Right atrium auricular region (tissue), 2 donors: ENCODE measurements at regions not wholly inside any gene's neighbourhood (a gene's known extent, or its start where the extent isn't known, plus 50 kb on each side); places are given as distances from the start of the nearest gene placed in this dataset.
"Not testable (repeated sequence)": the region's sequence is repeated elsewhere in the genome, so short reads cannot be mapped to it uniquely, and the experiment has no call there.

Experiments used
- DNase-seq: peaks from one replicate; pipeline ENCODE4 v3.0.0-alpha.2; 2019; ENCODE audit warnings: low spot score
- H3K27ac ChIP-seq, 2 donors: fragments of 200-600 bp; sonication (generic); 1 replicate in 1 of 2; 2 replicates in 1 of 2; pipeline ENCODE4 v1.5.1; 2016 to 2019
- H3K27me3 ChIP-seq, 2 donors: fragments of 200-600 bp; sonication (generic); one replicate each; pipeline versions ENCODE4 v1.5.1 to v1.6.0; 2017 to 2019
- H3K36me3 ChIP-seq: fragments of 200-600 bp; sonication (generic); one replicate; pipeline ENCODE4 v1.5.1; 2016
- H3K4me1 ChIP-seq, 2 donors: fragments of 200-600 bp; sonication (generic); one replicate each; pipeline versions ENCODE4 v1.5.1 to v1.6.0; 2017 to 2019
- H3K4me3 ChIP-seq, 2 donors: fragments of 200-600 bp; sonication (generic); 1 replicate in 1 of 2; 2 replicates in 1 of 2; pipeline ENCODE4 v1.5.1; 2017 to 2019; ENCODE audit warnings: mild to moderate bottlenecking in 1 of 2, moderate library complexity in 1 of 2
- H3K9me3 ChIP-seq, 2 donors: fragments of 200-600 bp; sonication (generic); one replicate each; pipeline ENCODE4 v1.5.1; 2019
- TF ChIP-seq, protein P1 (sequence below), 2 donors: fragments of 200-600 bp; sonication (generic); IDR thresholded peaks; one replicate each; pipeline ENCODE4 v1.5.1; 2019; ENCODE audit warnings: antibody characterized with exemption in 2 of 2

GRCh38 chr4:160562661-160563060 is 1459.8 kb downstream of the RAPGEF2 start:
- Histone ChIP-seq H3K36me3 (no peaks in the 10 kb centered on the region), H3K9me3 (no peaks in the 10 kb centered on the region), H3K27ac (no peak overlapping the region), H3K4me1 (no peaks in the 10 kb centered on the region), H3K4me3 (no peak overlapping the region), H3K27me3 (no peaks in the 10 kb centered on the region)
- TF ChIP-seq, protein P1, sequence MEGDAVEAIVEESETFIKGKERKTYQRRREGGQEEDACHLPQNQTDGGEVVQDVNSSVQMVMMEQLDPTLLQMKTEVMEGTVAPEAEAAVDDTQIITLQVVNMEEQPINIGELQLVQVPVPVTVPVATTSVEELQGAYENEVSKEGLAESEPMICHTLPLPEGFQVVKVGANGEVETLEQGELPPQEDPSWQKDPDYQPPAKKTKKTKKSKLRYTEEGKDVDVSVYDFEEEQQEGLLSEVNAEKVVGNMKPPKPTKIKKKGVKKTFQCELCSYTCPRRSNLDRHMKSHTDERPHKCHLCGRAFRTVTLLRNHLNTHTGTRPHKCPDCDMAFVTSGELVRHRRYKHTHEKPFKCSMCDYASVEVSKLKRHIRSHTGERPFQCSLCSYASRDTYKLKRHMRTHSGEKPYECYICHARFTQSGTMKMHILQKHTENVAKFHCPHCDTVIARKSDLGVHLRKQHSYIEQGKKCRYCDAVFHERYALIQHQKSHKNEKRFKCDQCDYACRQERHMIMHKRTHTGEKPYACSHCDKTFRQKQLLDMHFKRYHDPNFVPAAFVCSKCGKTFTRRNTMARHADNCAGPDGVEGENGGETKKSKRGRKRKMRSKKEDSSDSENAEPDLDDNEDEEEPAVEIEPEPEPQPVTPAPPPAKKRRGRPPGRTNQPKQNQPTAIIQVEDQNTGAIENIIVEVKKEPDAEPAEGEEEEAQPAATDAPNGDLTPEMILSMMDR (IDR thresholded peaks at IDR 0.05) = no peak
- no peak for DNase-seq

DNA sequence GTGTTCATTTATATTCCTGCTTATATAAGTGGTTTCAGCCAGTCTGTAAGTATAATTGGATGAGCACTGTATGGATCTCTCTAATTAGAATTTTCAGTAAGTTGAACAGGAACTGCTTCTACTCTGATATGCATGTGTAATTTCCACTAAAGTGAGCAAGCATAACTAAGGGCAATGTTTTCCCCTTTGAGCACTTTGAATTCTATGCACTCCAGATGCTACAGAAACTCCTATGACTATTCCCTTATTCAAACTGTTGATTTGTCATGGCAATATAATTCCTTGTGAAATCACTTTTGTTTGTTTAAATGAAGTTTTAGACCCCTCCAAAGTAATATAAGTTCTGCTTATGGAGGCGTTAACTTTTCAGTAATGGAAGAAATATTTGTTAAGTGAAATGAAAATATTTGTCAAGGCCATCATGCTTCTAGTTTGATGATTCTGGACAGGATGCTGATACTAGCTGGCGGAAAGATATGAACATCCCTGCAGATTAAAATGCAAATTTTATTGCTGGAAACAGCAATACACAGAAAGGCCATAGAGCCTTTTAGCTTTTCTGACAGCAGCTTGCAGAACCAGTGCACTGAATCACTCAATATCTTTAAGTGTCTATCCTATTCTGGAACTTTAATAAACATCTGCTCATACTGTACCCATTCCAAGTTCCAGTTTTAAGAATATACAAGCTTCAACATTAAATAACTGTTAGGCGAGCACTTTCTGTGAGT is 1460.8 kb downstream of the RAPGEF2 start:
- no peaks in the 10 kb centered on the region for H3K36me3 ChIP-seq
- no peak overlapping the region for H3K4me3 ChIP-seq
- no peaks in the 10 kb centered on the region for H3K27me3 ChIP-seq
- no peak for DNase-seq
- TF ChIP-seq, protein P1 (IDR thresholded peaks at IDR 0.05) = no peak
- H3K27ac ChIP-seq = no peak overlapping the region
- no peaks in the 10 kb centered on the region for H3K9me3 ChIP-seq
- H3K4me1 ChIP-seq = no peaks in the 10 kb centered on the region

DNA sequence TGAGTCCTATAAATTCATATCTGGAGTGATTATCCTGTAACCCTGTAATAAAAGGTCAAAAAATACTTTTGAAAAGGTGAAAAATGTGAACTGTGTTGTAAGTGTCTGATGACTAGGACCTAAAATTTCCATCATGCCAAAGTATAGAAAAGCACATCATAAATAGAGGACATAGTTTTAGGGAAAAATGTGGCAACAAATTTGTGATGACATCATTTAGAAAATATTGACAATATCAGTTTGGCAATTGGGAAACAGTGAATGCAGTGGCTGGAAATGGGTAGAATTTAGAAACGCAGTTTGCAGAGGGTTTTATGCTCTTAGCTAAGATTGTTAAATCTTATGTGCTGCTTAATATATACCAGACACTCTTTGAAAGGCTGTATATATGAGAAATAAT is 1464.8 kb downstream of the RAPGEF2 start:
- no peaks in the 10 kb centered on the region for H3K36me3 ChIP-seq
- TF ChIP-seq, protein P1 (IDR thresholded peaks at IDR 0.05) = no peak
- no peaks in the 10 kb centered on the region for H3K27me3 ChIP-seq
- H3K9me3 ChIP-seq = no peaks in the 10 kb centered on the region
- H3K27ac ChIP-seq = no peak overlapping the region
- no peaks in the 10 kb centered on the region for H3K4me1 ChIP-seq
- no peak for DNase-seq
- no peak overlapping the region for H3K4me3 ChIP-seq

- no peaks in the 10 kb centered on the region for H3K27me3 ChIP-seq
- no peaks in the 10 kb centered on the region for H3K36me3 ChIP-seq
- H3K27ac ChIP-seq = no peak overlapping the region
- H3K9me3 ChIP-seq = no peaks in the 10 kb centered on the region
- DNase-seq = no peak
- no peaks in the 10 kb centered on the region for H3K4me1 ChIP-seq
- TF ChIP-seq, protein P1 (IDR thresholded peaks at IDR 0.05) = no peak
- H3K4me3 ChIP-seq = no peak overlapping the region
Observed at GRCh38 chr4:160570271-160570670, 1467.4 kb downstream of the RAPGEF2 start.

DNA sequence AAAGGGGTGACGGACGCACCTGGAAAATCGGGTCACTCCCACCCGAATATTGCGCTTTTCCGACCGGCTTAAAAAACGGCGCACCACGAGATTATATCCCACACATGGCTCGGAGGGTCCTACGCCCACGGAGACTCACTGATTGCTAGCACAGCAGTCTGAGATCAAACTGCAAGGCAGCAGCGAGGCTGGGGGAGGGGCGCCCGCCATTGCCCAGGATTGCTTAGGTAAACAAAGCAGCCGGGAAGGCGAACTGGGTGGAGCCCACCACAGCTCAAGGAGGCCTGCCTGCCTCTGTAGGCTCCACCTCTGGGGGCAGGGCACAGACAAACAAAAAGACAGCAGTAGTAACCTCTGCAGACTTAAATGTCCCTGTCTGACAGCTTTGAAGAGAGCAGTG is 1471.4 kb downstream of the RAPGEF2 start:
- H3K4me3 ChIP-seq, H3K27ac ChIP-seq, DNase-seq, H3K4me1 ChIP-seq, H3K27me3 ChIP-seq, H3K36me3 ChIP-seq, H3K9me3 ChIP-seq: not testable (repeated sequence)

DNA sequence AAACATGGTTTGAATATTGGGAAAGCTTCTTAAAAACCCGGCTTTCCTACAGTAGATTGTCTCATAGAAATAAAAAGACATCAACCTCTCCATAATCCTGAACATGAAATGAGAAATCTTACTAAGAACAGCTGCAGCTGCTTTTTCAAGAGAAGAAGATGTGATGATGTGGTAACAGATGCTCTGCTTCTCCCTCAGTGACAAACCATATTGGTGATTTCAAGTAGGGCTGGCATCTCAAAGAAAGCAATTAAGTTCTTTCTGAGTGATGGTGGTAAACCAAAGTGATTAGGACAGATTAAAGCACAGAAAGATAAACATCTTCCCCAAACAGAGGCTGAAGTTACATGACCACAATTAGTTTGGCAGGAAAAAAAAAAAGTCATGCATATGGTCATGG is 1477.7 kb downstream of the RAPGEF2 start:
- Histone ChIP-seq H3K36me3 (no peaks in the 10 kb centered on the region), H3K4me1 (no peaks in the 10 kb centered on the region), H3K9me3 (no peaks in the 10 kb centered on the region), H3K4me3 (no peak overlapping the region), H3K27me3 (no peaks in the 10 kb centered on the region), H3K27ac (no peak overlapping the region)
- TF ChIP-seq, protein P1 (IDR thresholded peaks at IDR 0.05) = no peak
- DNase-seq = no peak
